Hepatocyte (in vitro differentiated cells): ENCODE measurements at regions not wholly inside any gene's neighbourhood (a gene's known extent, or its start where the extent isn't known, plus 50 kb on each side); places are given as distances from the start of the nearest gene placed in this dataset.

Source experiments
- DNase-seq: peaks from one replicate; pipeline ENCODE4 v3.0.0-alpha.2; 2016; ENCODE audit warnings: low spot score
- H2AFZ ChIP-seq: fragments of 200-600 bp; sonication (generic); 2 replicates; pipeline ENCODE4 v1.6.0; 2016; ENCODE audit warnings: antibody characterized with exemption, mild to moderate bottlenecking
- H3K27ac ChIP-seq: fragments of 200-600 bp; sonication (generic); 2 replicates; pipeline ENCODE4 v1.5.1; 2016; ENCODE audit warnings: mild to moderate bottlenecking
- H3K27me3 ChIP-seq: fragments of 200-600 bp; sonication (generic); 2 replicates; pipeline ENCODE4 v1.6.1; 2016
- H3K36me3 ChIP-seq: fragments of 200-600 bp; sonication (generic); replicated peaks from 2 replicates; pipeline ENCODE4 v1.5.1; 2016; ENCODE audit warnings: low read depth; ENCODE audit not compliant: insufficient read depth
- H3K4me1 ChIP-seq: fragments of 200-600 bp; sonication (generic); 2 replicates; pipeline ENCODE4 v1.5.1; 2016; ENCODE audit warnings: mild to moderate bottlenecking, moderate library complexity; ENCODE audit not compliant: insufficient read depth
- H3K4me2 ChIP-seq: fragments of 200-600 bp; sonication (generic); 2 replicates; pipeline ENCODE4 v1.6.0; 2016
- H3K4me3 ChIP-seq: fragments of 200-600 bp; sonication (generic); 2 replicates; pipeline ENCODE4 v1.5.1; 2016; ENCODE audit warnings: mild to moderate bottlenecking
- H3K79me2 ChIP-seq: fragments of 200-600 bp; sonication (generic); 2 replicates; pipeline ENCODE4 v1.6.0; 2017; ENCODE audit warnings: mild to moderate bottlenecking
- H3K9me2 ChIP-seq: fragments of 200-600 bp; sonication (generic); replicated peaks from 2 replicates; pipeline ENCODE4 v1.6.0; 2017; ENCODE audit warnings: mild to moderate bottlenecking; ENCODE audit not compliant: insufficient read depth
- H3K9me3 ChIP-seq: fragments of 200-600 bp; sonication (generic); 2 replicates; pipeline ENCODE4 v1.5.1; 2016; ENCODE audit warnings: low read depth, mild to moderate bottlenecking
- H4K20me1 ChIP-seq: fragments of 200-600 bp; sonication (generic); 2 replicates; pipeline ENCODE4 v1.6.0; 2016; ENCODE audit warnings: mild to moderate bottlenecking; ENCODE audit not compliant: insufficient read depth, poor library complexity, severe bottlenecking
- CTCF ChIP-seq: fragments of 200-600 bp; sonication (generic); IDR thresholded peaks from 2 replicates; pipeline ENCODE4 v1.5.1; 2016; ENCODE audit warnings: antibody characterized with exemption, mild to moderate bottlenecking; ENCODE audit not compliant: poor library complexity
- EZH2 ChIP-seq: fragments of 200-600 bp; sonication (generic); IDR thresholded peaks from 2 replicates; pipeline ENCODE4 v1.6.1; 2016; ENCODE audit warnings: antibody characterized with exemption, mild to moderate bottlenecking, borderline replicate concordance
- EZH2phosphoT487 ChIP-seq: fragments of 200-600 bp; sonication (generic); IDR thresholded peaks from one replicate; pipeline ENCODE4 v1.6.1; 2018; ENCODE audit warnings: antibody characterized with exemption, mild to moderate bottlenecking, low read depth, moderate library complexity; ENCODE audit not compliant: unreplicated experiment, severe bottlenecking
- WGBS: methylation state at CpG from one replicate; pipeline ENCODE4 v1.1.6; 2016; ENCODE audit warnings: low lambda C conversion rate; ENCODE audit errors: missing lambda C conversion rate; 5-methylcytosine and 5-hydroxymethylcytosine counted together

- TF ChIP-seq EZH2phosphoT487: no peak
- no peak for TF ChIP-seq EZH2
- TF ChIP-seq CTCF: no peak
- no peaks in the 10 kb centered on the region for H4K20me1 ChIP-seq
- H3K79me2 ChIP-seq: no peaks in the 10 kb centered on the region
- no peak overlapping the region for H3K27ac ChIP-seq
- no peaks in the 10 kb centered on the region for H3K36me3 ChIP-seq
- DNase-seq: no peak
- no peak overlapping the region for H3K4me3 ChIP-seq
- no peak overlapping the region for H2AFZ ChIP-seq
- peaks cover 6% of the 10 kb centered on the region for H3K27me3 ChIP-seq
- no peaks in the 10 kb centered on the region for H3K4me1 ChIP-seq
- no peak overlapping the region for H3K4me2 ChIP-seq
- no peaks in the 10 kb centered on the region for H3K9me3 ChIP-seq
- H3K9me2 ChIP-seq: no peaks in the 10 kb centered on the region
- WGBS: 63% methylated on average over 3 of the region's 3 CpGs
Observed at GRCh38 chr20:21609221-21609620, 95.4 kb upstream of the NKX2-2 start.

GRCh38 chr20:21608777-21609176 is 94.9 kb upstream of the NKX2-2 start:
- Histone ChIP-seq H3K36me3 (no peaks in the 10 kb centered on the region), H3K27me3 (peaks cover 6% of the 10 kb centered on the region), H4K20me1 (no peaks in the 10 kb centered on the region), H2AFZ (no peak overlapping the region), H3K79me2 (no peaks in the 10 kb centered on the region), H3K9me3 (no peaks in the 10 kb centered on the region), H3K9me2 (no peaks in the 10 kb centered on the region), H3K4me1 (no peaks in the 10 kb centered on the region), H3K4me3 (no peak overlapping the region), H3K4me2 (no peak overlapping the region), H3K27ac (no peak overlapping the region)
- TF ChIP-seq EZH2phosphoT487: no peak
- no peak for TF ChIP-seq CTCF
- TF ChIP-seq EZH2: no peak
- no peak for DNase-seq

GRCh38 chr20:21607971-21608725 is 94.3 kb upstream of the NKX2-2 start:
- no peak overlapping the region for H3K4me3 ChIP-seq
- H3K4me1 ChIP-seq: no peaks in the 10 kb centered on the region
- H4K20me1 ChIP-seq: no peaks in the 10 kb centered on the region
- DNase-seq: no peak
- H3K9me2 ChIP-seq: no peaks in the 10 kb centered on the region
- H3K27me3 ChIP-seq: peaks cover under 1% of the 10 kb centered on the region
- no peak overlapping the region for H2AFZ ChIP-seq
- no peaks in the 10 kb centered on the region for H3K79me2 ChIP-seq
- no peaks in the 10 kb centered on the region for H3K36me3 ChIP-seq
- WGBS: 88% methylated on average over 38 of the region's 38 CpGs
- H3K9me3 ChIP-seq: no peaks in the 10 kb centered on the region
- H3K27ac ChIP-seq: no peak overlapping the region
- TF ChIP-seq EZH2phosphoT487 (no peak), CTCF (no peak), EZH2 (no peak)
- H3K4me2 ChIP-seq: no peak overlapping the region

GRCh38 chr20:21601799-21602198 is 87.9 kb upstream of the NKX2-2 start:
- Histone ChIP-seq H3K36me3 (no peaks in the 10 kb centered on the region), H3K9me2 (no peaks in the 10 kb centered on the region), H3K4me3 (no peak overlapping the region), H3K27me3 (no peaks in the 10 kb centered on the region), H3K79me2 (no peaks in the 10 kb centered on the region), H3K9me3 (no peaks in the 10 kb centered on the region), H3K4me2 (no peak overlapping the region), H3K4me1 (no peaks in the 10 kb centered on the region), H4K20me1 (no peaks in the 10 kb centered on the region), H2AFZ (no peak overlapping the region), H3K27ac (no peak overlapping the region)
- WGBS: 85% methylated on average over 4 of the region's 4 CpGs
- no peak for DNase-seq
- no peak for TF ChIP-seq EZH2phosphoT487
- no peak for TF ChIP-seq EZH2
- TF ChIP-seq CTCF: no peak
